H9 (cell line): ENCODE measurements at regions not wholly inside any gene's neighbourhood (a gene's known extent, or its start where the extent isn't known, plus 50 kb on each side); places are given as distances from the start of the nearest gene placed in this dataset.

Experiments used
- DNase-seq: peaks from one replicate; pipeline ENCODE4 v3.0.0-alpha.2; 2017
- H2AFZ ChIP-seq: one replicate; pipeline ENCODE4 v1.6.1; 2013; ENCODE audit warnings: mild to moderate bottlenecking, low read length, control low read depth, moderate library complexity
- H2AK5ac ChIP-seq: 2 replicates; pipeline ENCODE4 v1.6.1; 2013; ENCODE audit warnings: low read length, control low read depth, mixed read lengths; ENCODE audit not compliant: insufficient read length
- H2BK120ac ChIP-seq: one replicate; pipeline ENCODE4 v1.6.1; 2013; ENCODE audit warnings: low read depth, mild to moderate bottlenecking, low read length, control low read depth, inconsistent platforms; ENCODE audit not compliant: poor library complexity, severe bottlenecking
- H2BK12ac ChIP-seq: 2 replicates; pipeline ENCODE4 v1.6.1; 2013; ENCODE audit warnings: low read length, control low read depth, mixed read lengths, low read depth; ENCODE audit not compliant: insufficient read length
- H2BK15ac ChIP-seq: 2 replicates; pipeline ENCODE4 v1.6.1; 2013; ENCODE audit warnings: low read depth, low read length, control low read depth
- H2BK20ac ChIP-seq: one replicate; pipeline ENCODE4 v1.6.1; 2013; ENCODE audit warnings: low read depth, mild to moderate bottlenecking, low read length, control low read depth, inconsistent platforms; ENCODE audit not compliant: poor library complexity, severe bottlenecking
- H2BK5ac ChIP-seq: 2 replicates; pipeline ENCODE4 v1.6.1; 2013; ENCODE audit warnings: low read length, control low read depth, mixed read lengths; ENCODE audit not compliant: insufficient read length
- H3K14ac ChIP-seq: 2 replicates; pipeline ENCODE4 v1.6.1; 2013; ENCODE audit warnings: low read length, control low read depth; ENCODE audit not compliant: insufficient read depth
- H3K18ac ChIP-seq: 2 replicates; pipeline ENCODE4 v1.6.1; 2013; ENCODE audit warnings: low read depth, mild to moderate bottlenecking, mixed read lengths, low read length, control low read depth; ENCODE audit not compliant: insufficient read length
- H3K23ac ChIP-seq: 2 replicates; pipeline ENCODE4 v1.6.1; 2013; ENCODE audit warnings: low read length, control low read depth, mixed read lengths, low read depth; ENCODE audit not compliant: insufficient read length
- H3K23me2 ChIP-seq: 2 replicates; pipeline ENCODE4 v1.6.1; 2013; ENCODE audit warnings: low read depth, mild to moderate bottlenecking, mixed read lengths, low read length, control low read depth; ENCODE audit not compliant: insufficient read length, poor library complexity, severe bottlenecking
- H3K27ac ChIP-seq: 2 replicates; pipeline ENCODE4 v1.5.1; 2013; ENCODE audit warnings: low read length, control low read depth, mixed read lengths, low read depth; ENCODE audit not compliant: insufficient read length
- H3K27me3 ChIP-seq: 2 replicates; pipeline ENCODE4 v1.6.1; 2013; ENCODE audit warnings: low read length, control low read depth, inconsistent platforms; ENCODE audit not compliant: insufficient read depth
- H3K4ac ChIP-seq: 2 replicates; pipeline ENCODE4 v1.6.1; 2013; ENCODE audit warnings: low read depth, mild to moderate bottlenecking, control low read depth, inconsistent platforms, low read length, moderate library complexity
- H3K4me1 ChIP-seq: 2 replicates; pipeline ENCODE4 v1.6.1; 2013; ENCODE audit warnings: low read length, control low read depth, inconsistent platforms; ENCODE audit not compliant: insufficient read depth
- H3K4me2 ChIP-seq: 2 replicates; pipeline ENCODE4 v1.6.1; 2013; ENCODE audit warnings: low read length, control low read depth, mixed read lengths; ENCODE audit not compliant: insufficient read length, insufficient read depth
- H3K56ac ChIP-seq: 2 replicates; pipeline ENCODE4 v1.6.1; 2013; ENCODE audit warnings: low read depth, mild to moderate bottlenecking, mixed read lengths, low read length, control low read depth; ENCODE audit not compliant: insufficient read length
- H3K79me1 ChIP-seq: 2 replicates; pipeline ENCODE4 v1.6.1; 2013; ENCODE audit warnings: low read depth, mild to moderate bottlenecking, moderate library complexity, low read length, control low read depth, inconsistent platforms; ENCODE audit not compliant: insufficient read depth, poor library complexity, severe bottlenecking
- H3K79me2 ChIP-seq: 2 replicates; pipeline ENCODE4 v1.6.1; 2013; ENCODE audit warnings: low read length, control low read depth, inconsistent platforms; ENCODE audit not compliant: insufficient read depth
- H3K9ac ChIP-seq: 2 replicates; pipeline ENCODE4 v1.6.1; 2013; ENCODE audit warnings: low read length, control low read depth, mixed read lengths; ENCODE audit not compliant: insufficient read length; ENCODE audit errors: extremely low read depth
- H3K9me3 ChIP-seq: one replicate; pipeline ENCODE4 v1.6.1; 2013; ENCODE audit warnings: low read depth, low read length, inconsistent platforms; ENCODE audit not compliant: control insufficient read depth
- H3T11ph ChIP-seq: one replicate; pipeline ENCODE4 v1.6.1; 2013; ENCODE audit warnings: mild to moderate bottlenecking, low read length, control low read depth, inconsistent platforms
- H4K20me1 ChIP-seq: one replicate; pipeline ENCODE4 v1.6.1; 2013; ENCODE audit not compliant: control insufficient read depth, insufficient read length, insufficient read depth
- H4K5ac ChIP-seq: 2 replicates; pipeline ENCODE4 v1.6.1; 2013; ENCODE audit warnings: low read depth, mild to moderate bottlenecking, mixed read lengths, low read length, control low read depth; ENCODE audit not compliant: insufficient read length
- H4K8ac ChIP-seq: replicated peaks from 2 replicates; pipeline ENCODE4 v1.6.1; 2013; ENCODE audit warnings: low read length, control low read depth, mixed read lengths, low read depth; ENCODE audit not compliant: insufficient read length
- H4K91ac ChIP-seq: 2 replicates; pipeline ENCODE4 v1.6.1; 2013; ENCODE audit warnings: low read depth, mild to moderate bottlenecking, moderate library complexity, mixed read lengths, low read length, control low read depth; ENCODE audit not compliant: insufficient read length
- H3K27ac Mint-ChIP-seq, 3 experiments: 2 replicates in 2 of 3; 3 replicates in 1 of 3; pipeline ENCODE4 v1.8.0; 2020 to 2021; ENCODE audit warnings: mixed read lengths in 3 of 3, mild to moderate bottlenecking in 1 of 3, moderate library complexity in 1 of 3
- H3K27me3 Mint-ChIP-seq: 2 replicates; pipeline ENCODE4 v1.8.0; 2021; ENCODE audit warnings: low read depth, mild to moderate bottlenecking, moderate library complexity, mixed read lengths
- H3K36me3 Mint-ChIP-seq, 3 experiments: 2 replicates in 2 of 3; 3 replicates in 1 of 3; pipeline ENCODE4 v1.8.0; 2020 to 2021; ENCODE audit warnings: low read depth in 3 of 3, mixed read lengths in 3 of 3; ENCODE audit not compliant: insufficient read depth in 1 of 3
- H3K4me1 Mint-ChIP-seq, 2 experiments: 2 replicates each; pipeline ENCODE4 v1.8.0; 2020; ENCODE audit warnings: mixed read lengths in 2 of 2
- H3K4me3 Mint-ChIP-seq, 2 experiments: 2 replicates in 1 of 2; 3 replicates in 1 of 2; pipeline ENCODE4 v1.8.0; 2020 to 2021; ENCODE audit warnings: mild to moderate bottlenecking in 2 of 2, mixed read lengths in 2 of 2, moderate library complexity in 1 of 2
- H3K9me3 Mint-ChIP-seq, 2 experiments: 2 replicates in 1 of 2; 3 replicates in 1 of 2; pipeline ENCODE4 v1.8.0; 2020; ENCODE audit warnings: mild to moderate bottlenecking in 2 of 2, mixed read lengths in 2 of 2, moderate library complexity in 1 of 2
- WGBS: extraction: QIAGEN DNeasy Blood & Tissue Kit; methylation state at CpG from one replicate; pipeline ENCODE4 v1.1.7; 2013; ENCODE audit warnings: missing lambda C conversion rate, low lambda C conversion rate, mixed read lengths; ENCODE audit not compliant: insufficient read length; ENCODE audit errors: extremely low coverage; 5-methylcytosine and 5-hydroxymethylcytosine counted together
- TF ChIP-seq, protein P1 (sequence below): fragments of 200-600 bp; sonication (generic); conservative IDR thresholded peaks from 3 replicates; pipeline ENCODE4 v1.8.0; 2021; ENCODE audit warnings: antibody characterized with exemption, mild to moderate bottlenecking

- H2BK12ac ChIP-seq, result no peak overlapping the region
- H2BK5ac ChIP-seq, result no peak overlapping the region
- no peak overlapping the region for H3K4ac ChIP-seq
- H3K36me3 Mint-ChIP-seq, result no peaks in the 10 kb centered on the region
- H3K9ac ChIP-seq, result no peak overlapping the region
- no peaks in the 10 kb centered on the region for H3K9me3 ChIP-seq
- no peak overlapping the region for H3K23ac ChIP-seq
- H3K79me2 ChIP-seq, result no peaks in the 10 kb centered on the region
- no peaks in the 10 kb centered on the region for H4K20me1 ChIP-seq
- peaks cover 8 to 10% of the 10 kb centered on the region in 2 experiments; a peak in 2 of 4 replicates for H3K4me1 Mint-ChIP-seq
- no peak overlapping the region for H4K91ac ChIP-seq
- no peaks in the 10 kb centered on the region for H3K27me3 Mint-ChIP-seq
- H3K14ac ChIP-seq, result no peak overlapping the region
- no peaks in the 10 kb centered on the region; the same call in 1 of the 2 replicates for H3K4me1 ChIP-seq
- H4K8ac ChIP-seq, result no peak overlapping the region
- H2BK120ac ChIP-seq, result no peak overlapping the region
- H3K4me3 Mint-ChIP-seq, result no peak overlapping the region
- TF ChIP-seq, protein P1, sequence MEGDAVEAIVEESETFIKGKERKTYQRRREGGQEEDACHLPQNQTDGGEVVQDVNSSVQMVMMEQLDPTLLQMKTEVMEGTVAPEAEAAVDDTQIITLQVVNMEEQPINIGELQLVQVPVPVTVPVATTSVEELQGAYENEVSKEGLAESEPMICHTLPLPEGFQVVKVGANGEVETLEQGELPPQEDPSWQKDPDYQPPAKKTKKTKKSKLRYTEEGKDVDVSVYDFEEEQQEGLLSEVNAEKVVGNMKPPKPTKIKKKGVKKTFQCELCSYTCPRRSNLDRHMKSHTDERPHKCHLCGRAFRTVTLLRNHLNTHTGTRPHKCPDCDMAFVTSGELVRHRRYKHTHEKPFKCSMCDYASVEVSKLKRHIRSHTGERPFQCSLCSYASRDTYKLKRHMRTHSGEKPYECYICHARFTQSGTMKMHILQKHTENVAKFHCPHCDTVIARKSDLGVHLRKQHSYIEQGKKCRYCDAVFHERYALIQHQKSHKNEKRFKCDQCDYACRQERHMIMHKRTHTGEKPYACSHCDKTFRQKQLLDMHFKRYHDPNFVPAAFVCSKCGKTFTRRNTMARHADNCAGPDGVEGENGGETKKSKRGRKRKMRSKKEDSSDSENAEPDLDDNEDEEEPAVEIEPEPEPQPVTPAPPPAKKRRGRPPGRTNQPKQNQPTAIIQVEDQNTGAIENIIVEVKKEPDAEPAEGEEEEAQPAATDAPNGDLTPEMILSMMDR, result no peak
- no CpG with 5 or more reads among the region's 2 CpGs for WGBS
- DNase-seq, result no peak
- no peak overlapping the region for H3K4me2 ChIP-seq
- H2AFZ ChIP-seq, result no peak overlapping the region
- no peak overlapping the region for H3K27ac ChIP-seq
- no peak overlapping the region for H2BK20ac ChIP-seq
- no peak overlapping the region for H3T11ph ChIP-seq
- no peak overlapping the region for H3K56ac ChIP-seq
- no peaks in the 10 kb centered on the region; the same call in 1 of the 2 replicates for H3K27me3 ChIP-seq
- peak overlapping the region in 2 of 3 experiments; percentile 3 to 23; a peak in 1 of 7 replicates for H3K27ac Mint-ChIP-seq
- no peak overlapping the region for H3K18ac ChIP-seq
- no peak overlapping the region for H2AK5ac ChIP-seq
- H4K5ac ChIP-seq, result no peak overlapping the region
- H3K79me1 ChIP-seq, result no peaks in the 10 kb centered on the region
- no peak overlapping the region for H2BK15ac ChIP-seq
- no peaks in the 10 kb centered on the region for H3K9me3 Mint-ChIP-seq
- H3K23me2 ChIP-seq, result no peaks in the 10 kb centered on the region
These were observed 118.4 kb downstream of the BTG1 start for GRCh38 chr12:92027243-92027642.
